Caco-2 (cell line): ENCODE measurements at regions not wholly inside any gene's neighbourhood (a gene's known extent, or its start where the extent isn't known, plus 50 kb on each side); places are given as distances from the start of the nearest gene placed in this dataset.

ENCODE experiments used
- BruUV-seq: library from RNA; stranded (reverse); fragments of 400-500 nt; replicated peaks from 2 replicates; lab custom pipeline; 2021; lab: Mats Ljungman, UMichigan
- CTCF ChIA-PET: fragments of 300-600 bp; sonication (Branson Sonifier 250); formaldehyde crosslinking; loops from one replicate; lab custom pipeline; 2022; ENCODE audit warnings: antibody characterized with exemption; lab: Charles Lee
- POLR2A ChIA-PET: fragments of 300-600 bp; sonication (Branson Sonifier 250); formaldehyde crosslinking; loops from one replicate; lab custom pipeline; 2022; ENCODE audit warnings: antibody characterized with exemption; lab: Charles Lee
- DNase-seq, 2 experiments: peaks; one replicate each; pipeline versions ENCODE4 v3.0.0 to v3.0.0-alpha.2; 2020 to 2022
- H3K27me3 ChIP-seq: replicated peaks from 2 replicates; pipeline ENCODE4 v1.6.0; 2011; ENCODE audit warnings: low read length; ENCODE audit not compliant: control insufficient read depth, insufficient read depth
- H3K36me3 ChIP-seq: 2 replicates; pipeline ENCODE4 v1.5.1; 2011; ENCODE audit warnings: low read length; ENCODE audit not compliant: control insufficient read depth, insufficient read depth
- H3K4me1 ChIP-seq: fragments of 250-450 bp; sonication (Bioruptor Pico); 2 replicates; pipeline ENCODE4 v1.5.1; 2020; ENCODE audit warnings: mild to moderate bottlenecking
- H3K4me3 ChIP-seq: 2 replicates; pipeline ENCODE4 v1.5.1; 2011; ENCODE audit warnings: low read depth, mild to moderate bottlenecking, control low read depth, low read length
- H3K9me3 ChIP-seq: fragments of 250-450 bp; sonication (Bioruptor Pico); 2 replicates; pipeline ENCODE4 v1.5.1; 2020; ENCODE audit warnings: mild to moderate bottlenecking, moderate library complexity
- H3K27ac Mint-ChIP-seq: one replicate; pipeline ENCODE4 v1.8.0; 2022; ENCODE audit warnings: mixed read lengths; ENCODE audit not compliant: unreplicated experiment
- H3K27me3 Mint-ChIP-seq: one replicate; pipeline ENCODE4 v1.8.0; 2022; ENCODE audit warnings: mixed read lengths; ENCODE audit not compliant: insufficient read depth, unreplicated experiment
- H3K36me3 Mint-ChIP-seq: one replicate; pipeline ENCODE4 v1.8.0; 2022; ENCODE audit warnings: mild to moderate bottlenecking, mixed read lengths; ENCODE audit not compliant: insufficient read depth, unreplicated experiment
- H3K4me1 Mint-ChIP-seq: one replicate; pipeline ENCODE4 v1.8.0; 2022; ENCODE audit warnings: low read depth, mixed read lengths; ENCODE audit not compliant: unreplicated experiment
- H3K4me3 Mint-ChIP-seq: one replicate; pipeline ENCODE4 v1.8.0; 2022; ENCODE audit warnings: mild to moderate bottlenecking, moderate library complexity, mixed read lengths; ENCODE audit not compliant: unreplicated experiment
- H3K9me3 Mint-ChIP-seq: one replicate; pipeline ENCODE4 v1.8.0; 2022; ENCODE audit warnings: mixed read lengths; ENCODE audit not compliant: unreplicated experiment
- intact Hi-C: fragments of 100-400 bp; cut with micrococcal nuclease; formaldehyde crosslinking; loops from one replicate; pipeline ENCODE4 v1.10.0; 2022; ENCODE audit not compliant: unreplicated experiment
- TF ChIP-seq, protein P1 (sequence below), 2 experiments: fragments of 200-600 bp in 1 of 2; IDR thresholded peaks; 1 replicate in 1 of 2; 2 replicates in 1 of 2; pipeline versions ENCODE4 v1.5.1 to v1.8.0; 2011 to 2022; ENCODE audit warnings: antibody characterized with exemption in 1 of 2, control low read depth in 1 of 2, inconsistent platforms in 1 of 2, low read depth in 1 of 2, low read length in 1 of 2, mild to moderate bottlenecking in 1 of 2, moderate library complexity in 1 of 2; ENCODE audit not compliant: insufficient read depth in 1 of 2, severe bottlenecking in 1 of 2, unreplicated experiment in 1 of 2

GRCh38 chr10:130659528-130659927, 523.3 kb downstream of the GLRX3 start:
- H3K27me3 ChIP-seq: no peaks in the 10 kb centered on the region
- Mint-ChIP-seq H3K27ac (no peak overlapping the region), H3K4me1 (no peaks in the 10 kb centered on the region), H3K4me3 (no peak overlapping the region), H3K27me3 (peaks cover 2% of the 10 kb centered on the region), H3K9me3 (peaks cover 10% of the 10 kb centered on the region), H3K36me3 (no peaks in the 10 kb centered on the region)
- H3K4me1 ChIP-seq: no peaks in the 10 kb centered on the region
- BruUV-seq: no TSS peak
- no peaks in the 10 kb centered on the region for H3K36me3 ChIP-seq
- POLR2A ChIA-PET: no interaction called here
- intact Hi-C loops: no loop called here
- TF ChIP-seq, protein P1, sequence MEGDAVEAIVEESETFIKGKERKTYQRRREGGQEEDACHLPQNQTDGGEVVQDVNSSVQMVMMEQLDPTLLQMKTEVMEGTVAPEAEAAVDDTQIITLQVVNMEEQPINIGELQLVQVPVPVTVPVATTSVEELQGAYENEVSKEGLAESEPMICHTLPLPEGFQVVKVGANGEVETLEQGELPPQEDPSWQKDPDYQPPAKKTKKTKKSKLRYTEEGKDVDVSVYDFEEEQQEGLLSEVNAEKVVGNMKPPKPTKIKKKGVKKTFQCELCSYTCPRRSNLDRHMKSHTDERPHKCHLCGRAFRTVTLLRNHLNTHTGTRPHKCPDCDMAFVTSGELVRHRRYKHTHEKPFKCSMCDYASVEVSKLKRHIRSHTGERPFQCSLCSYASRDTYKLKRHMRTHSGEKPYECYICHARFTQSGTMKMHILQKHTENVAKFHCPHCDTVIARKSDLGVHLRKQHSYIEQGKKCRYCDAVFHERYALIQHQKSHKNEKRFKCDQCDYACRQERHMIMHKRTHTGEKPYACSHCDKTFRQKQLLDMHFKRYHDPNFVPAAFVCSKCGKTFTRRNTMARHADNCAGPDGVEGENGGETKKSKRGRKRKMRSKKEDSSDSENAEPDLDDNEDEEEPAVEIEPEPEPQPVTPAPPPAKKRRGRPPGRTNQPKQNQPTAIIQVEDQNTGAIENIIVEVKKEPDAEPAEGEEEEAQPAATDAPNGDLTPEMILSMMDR (IDR thresholded peaks at IDR 0.05; ENCODE audit: insufficient read depth in 1 of 2, low read depth in 1 of 2, low read length in 1 of 2, severe bottlenecking in 1 of 2, unreplicated experiment in 1 of 2): no peak
- no peak for DNase-seq
- no peak overlapping the region for H3K4me3 ChIP-seq
- H3K9me3 ChIP-seq: no peaks in the 10 kb centered on the region
- CTCF ChIA-PET: no interaction called here

GRCh38 chr10:130660266-130660665, 524.1 kb downstream of the GLRX3 start:
- no peak overlapping the region for H3K4me3 ChIP-seq
- H3K27me3 ChIP-seq: no peaks in the 10 kb centered on the region
- Mint-ChIP-seq H3K27me3 (peaks cover 2% of the 10 kb centered on the region), H3K27ac (no peak overlapping the region), H3K4me3 (no peak overlapping the region), H3K36me3 (no peaks in the 10 kb centered on the region), H3K9me3 (peaks cover 10% of the 10 kb centered on the region), H3K4me1 (no peaks in the 10 kb centered on the region)
- intact Hi-C loops: no loop called here
- ChIA-PET POLR2A (no interaction called here), CTCF (no interaction called here)
- H3K4me1 ChIP-seq: no peaks in the 10 kb centered on the region
- H3K36me3 ChIP-seq: no peaks in the 10 kb centered on the region
- H3K9me3 ChIP-seq: no peaks in the 10 kb centered on the region
- TF ChIP-seq, protein P1 (IDR thresholded peaks at IDR 0.05; ENCODE audit: insufficient read depth in 1 of 2, low read depth in 1 of 2, low read length in 1 of 2, severe bottlenecking in 1 of 2, unreplicated experiment in 1 of 2): no peak
- no TSS peak for BruUV-seq
- no peak for DNase-seq

GRCh38 chr10:130661419-130661818, 525.2 kb downstream of the GLRX3 start:
- intact Hi-C loops: no loop called here
- CTCF ChIA-PET: no interaction called here
- Histone ChIP-seq H3K36me3 (no peaks in the 10 kb centered on the region), H3K9me3 (no peaks in the 10 kb centered on the region), H3K27me3 (no peaks in the 10 kb centered on the region), H3K4me3 (no peak overlapping the region), H3K4me1 (no peaks in the 10 kb centered on the region)
- Mint-ChIP-seq H3K4me3 (no peak overlapping the region), H3K27me3 (peaks cover 9% of the 10 kb centered on the region), H3K9me3 (peaks cover 10% of the 10 kb centered on the region), H3K27ac (no peak overlapping the region), H3K4me1 (no peaks in the 10 kb centered on the region), H3K36me3 (no peaks in the 10 kb centered on the region)
- BruUV-seq: no TSS peak
- TF ChIP-seq, protein P1 (IDR thresholded peaks at IDR 0.05; ENCODE audit: insufficient read depth in 1 of 2, low read depth in 1 of 2, low read length in 1 of 2, severe bottlenecking in 1 of 2, unreplicated experiment in 1 of 2): no peak
- POLR2A ChIA-PET: no interaction called here
- DNase-seq: no peak
